ENCODE measurements at regions not wholly inside any gene's neighbourhood (a gene's known extent, or its start where the extent isn't known, plus 50 kb on each side); places are given as distances from the start of the nearest gene placed in this dataset.
"Not testable (repeated sequence)": the region's sequence is repeated elsewhere in the genome, so short reads cannot be mapped to it uniquely, and the experiment has no call there.

GRCh38 chr17:21558921-21559320 lies 133.4 kb upstream of the KCNJ18 start:
- not testable (repeated sequence) for DNase-seq

GRCh38 chr17:21564262-21564661 lies 128.1 kb upstream of the KCNJ18 start:
- DNase-seq, result no peak

GRCh38 chr17:21564757-21565156 lies 127.6 kb upstream of the KCNJ18 start:
- not testable (repeated sequence) for DNase-seq

GRCh38 chr17:21570427-21570826 lies 121.9 kb upstream of the KCNJ18 start:
- DNase-seq, result not testable (repeated sequence)

GRCh38 chr17:21572148-21572547 lies 120.2 kb upstream of the KCNJ18 start:
- DNase-seq, result not testable (repeated sequence)

- not testable (repeated sequence) for DNase-seq
Measured at GRCh38 chr17:21573271-21573960, 118.9 kb upstream of the KCNJ18 start.

- DNase-seq, result peak; percentile 60
Measured at GRCh38 chr17:21573961-21574610, 118.2 kb upstream of the KCNJ18 start.

- DNase-seq, result not testable (repeated sequence)
Measured at GRCh38 chr17:21574611-21575255, 117.6 kb upstream of the KCNJ18 start.

GRCh38 chr17:21578783-21579182 lies 113.5 kb upstream of the KCNJ18 start:
- DNase-seq, result not testable (repeated sequence)

GRCh38 chr17:21592774-21593173 lies 99.5 kb upstream of the KCNJ18 start:
- no peak for DNase-seq

GRCh38 chr17:21593452-21594105 lies 98.7 kb upstream of the KCNJ18 start:
- not testable (repeated sequence) for DNase-seq

GRCh38 chr17:21595086-21595485 lies 97.2 kb upstream of the KCNJ18 start:
- no peak for DNase-seq

GRCh38 chr17:21602176-21602575 lies 90.1 kb upstream of the KCNJ18 start:
- DNase-seq, result no peak

- DNase-seq, result not testable (repeated sequence)
Measured at GRCh38 chr17:21603292-21603691, 89.0 kb upstream of the KCNJ18 start.

- not testable (repeated sequence) for DNase-seq
Measured at GRCh38 chr17:21611443-21611842, 80.9 kb upstream of the KCNJ18 start.

- not testable (repeated sequence) for DNase-seq
Measured at GRCh38 chr17:21612123-21613070, 79.9 kb upstream of the KCNJ18 start.

- DNase-seq, result no peak
Measured at GRCh38 chr17:21613071-21613429, 79.3 kb upstream of the KCNJ18 start.

- DNase-seq, result not testable (repeated sequence)
Measured at GRCh38 chr17:21626987-21627386, 65.3 kb upstream of the KCNJ18 start.

Measured in NCI-H82 (cell line).